ENCODE measurements at regions not wholly inside any gene's neighbourhood (a gene's known extent, or its start where the extent isn't known, plus 50 kb on each side); places are given as distances from the start of the nearest gene placed in this dataset.

DNA sequence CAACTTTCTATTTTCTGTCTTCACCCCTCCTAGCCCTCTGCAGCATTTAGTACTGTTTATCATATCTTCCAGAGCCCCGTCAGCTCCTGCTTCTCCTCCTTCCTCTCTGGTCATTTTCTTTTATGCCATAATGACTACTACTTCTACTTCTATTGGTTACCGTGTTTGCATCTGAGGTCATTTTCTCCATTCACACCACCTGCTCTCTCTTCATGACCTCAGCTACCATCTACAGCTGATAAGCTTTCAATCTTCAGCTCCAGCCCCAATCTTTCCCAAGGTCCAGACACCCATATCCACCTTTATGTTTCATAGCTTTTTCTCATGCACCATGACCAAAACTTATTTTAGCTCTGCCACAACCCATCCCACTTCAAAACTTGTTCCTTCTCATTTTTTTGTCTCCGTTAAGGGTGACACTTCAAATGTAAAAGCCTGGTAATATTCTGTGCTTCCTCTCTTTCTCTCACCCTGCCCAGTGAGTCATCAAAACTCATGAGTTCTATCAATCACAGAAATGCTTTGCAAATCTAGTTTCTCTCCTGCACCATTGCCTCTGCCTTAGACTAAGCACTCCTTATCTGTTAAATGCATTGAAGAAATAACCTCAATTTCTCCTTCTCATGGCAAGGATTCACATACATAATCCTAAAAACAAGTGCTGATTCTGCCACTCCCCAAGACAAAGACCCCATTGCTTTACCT is 71.3 kb upstream of the IQCM start:
- H3K4me3 ChIP-seq (ENCODE audit: low read depth, low read length), result no peak overlapping the region
- TF ChIP-seq, protein P1, sequence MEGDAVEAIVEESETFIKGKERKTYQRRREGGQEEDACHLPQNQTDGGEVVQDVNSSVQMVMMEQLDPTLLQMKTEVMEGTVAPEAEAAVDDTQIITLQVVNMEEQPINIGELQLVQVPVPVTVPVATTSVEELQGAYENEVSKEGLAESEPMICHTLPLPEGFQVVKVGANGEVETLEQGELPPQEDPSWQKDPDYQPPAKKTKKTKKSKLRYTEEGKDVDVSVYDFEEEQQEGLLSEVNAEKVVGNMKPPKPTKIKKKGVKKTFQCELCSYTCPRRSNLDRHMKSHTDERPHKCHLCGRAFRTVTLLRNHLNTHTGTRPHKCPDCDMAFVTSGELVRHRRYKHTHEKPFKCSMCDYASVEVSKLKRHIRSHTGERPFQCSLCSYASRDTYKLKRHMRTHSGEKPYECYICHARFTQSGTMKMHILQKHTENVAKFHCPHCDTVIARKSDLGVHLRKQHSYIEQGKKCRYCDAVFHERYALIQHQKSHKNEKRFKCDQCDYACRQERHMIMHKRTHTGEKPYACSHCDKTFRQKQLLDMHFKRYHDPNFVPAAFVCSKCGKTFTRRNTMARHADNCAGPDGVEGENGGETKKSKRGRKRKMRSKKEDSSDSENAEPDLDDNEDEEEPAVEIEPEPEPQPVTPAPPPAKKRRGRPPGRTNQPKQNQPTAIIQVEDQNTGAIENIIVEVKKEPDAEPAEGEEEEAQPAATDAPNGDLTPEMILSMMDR (IDR thresholded peaks at IDR 0.05; ENCODE audit: insufficient read depth, low read depth, low read length, missing control alignments), result no peak
- DNase-seq (ENCODE audit: low read depth), result no peak

GRCh38 chr4:149889991-149890390 is 74.3 kb upstream of the IQCM start:
- DNase-seq (ENCODE audit: low read depth), result no peak
- TF ChIP-seq, protein P1 (IDR thresholded peaks at IDR 0.05; ENCODE audit: insufficient read depth, low read depth, low read length, missing control alignments), result no peak
- H3K4me3 ChIP-seq (ENCODE audit: low read depth, low read length), result no peak overlapping the region

- no peak for DNase-seq (ENCODE audit: low read depth)
- H3K4me3 ChIP-seq (ENCODE audit: low read depth, low read length), result no peak overlapping the region
- TF ChIP-seq, protein P1 (IDR thresholded peaks at IDR 0.05; ENCODE audit: insufficient read depth, low read depth, low read length, missing control alignments), result no peak
Observed at GRCh38 chr4:149890531-149890930, 74.9 kb upstream of the IQCM start.

DNA sequence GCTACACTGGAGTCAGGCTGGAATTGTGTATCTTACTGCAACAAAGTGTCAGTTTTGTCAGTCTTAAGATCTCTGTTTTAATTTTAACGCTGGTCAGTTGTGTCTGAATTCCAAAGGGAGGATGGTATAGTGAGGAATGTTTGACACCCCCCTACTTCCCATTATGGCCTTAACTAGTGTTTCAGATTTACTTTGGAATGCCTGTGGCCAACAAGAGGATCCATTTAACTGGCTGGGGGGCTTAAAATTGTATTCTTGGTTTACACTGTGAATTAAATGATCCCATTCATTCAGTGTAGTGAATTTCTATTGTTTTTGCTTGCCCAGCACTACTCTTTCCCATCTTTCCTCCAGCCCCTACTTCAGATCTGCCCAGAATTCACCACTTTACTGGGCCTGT is 75.8 kb upstream of the IQCM start:
- no peak for DNase-seq (ENCODE audit: low read depth)
- no peak overlapping the region for H3K4me3 ChIP-seq (ENCODE audit: low read depth, low read length)
- TF ChIP-seq, protein P1 (IDR thresholded peaks at IDR 0.05; ENCODE audit: insufficient read depth, low read depth, low read length, missing control alignments), result no peak

- no peak for DNase-seq (ENCODE audit: low read depth)
- no peak overlapping the region for H3K4me3 ChIP-seq (ENCODE audit: low read depth, low read length)
- TF ChIP-seq, protein P1 (IDR thresholded peaks at IDR 0.05; ENCODE audit: insufficient read depth, low read depth, low read length, missing control alignments), result no peak
Observed at GRCh38 chr4:149896432-149896831, 80.8 kb upstream of the IQCM start.

- DNase-seq (ENCODE audit: low read depth), result peak; percentile 5
- TF ChIP-seq, protein P1 (IDR thresholded peaks at IDR 0.05; ENCODE audit: insufficient read depth, low read depth, low read length, missing control alignments), result peak; percentile 24
- no peak overlapping the region for H3K4me3 ChIP-seq (ENCODE audit: low read depth, low read length)
Observed at GRCh38 chr4:149897783-149898182, 82.1 kb upstream of the IQCM start.

DNA sequence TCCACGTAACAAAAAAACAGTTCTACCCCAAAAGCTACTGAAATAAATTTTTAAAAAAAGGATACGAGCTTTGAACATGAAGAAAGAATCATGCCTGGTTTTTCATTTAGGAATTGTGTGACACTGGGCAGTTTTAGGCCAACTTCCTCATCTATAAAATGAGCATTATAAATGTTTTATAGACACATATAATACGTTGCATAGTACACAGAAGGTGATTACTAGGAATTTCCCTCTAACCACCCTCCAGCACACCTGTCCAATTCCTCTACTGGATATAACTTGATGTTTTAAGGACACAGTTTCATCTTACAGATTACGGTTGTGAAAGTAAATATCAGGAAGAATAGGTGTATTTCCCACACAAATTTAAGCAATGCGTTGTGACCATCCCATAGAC is 85.5 kb upstream of the IQCM start:
- H3K4me3 ChIP-seq (ENCODE audit: low read depth, low read length), result no peak overlapping the region
- TF ChIP-seq, protein P1 (IDR thresholded peaks at IDR 0.05; ENCODE audit: insufficient read depth, low read depth, low read length, missing control alignments), result no peak
- DNase-seq (ENCODE audit: low read depth), result no peak
